ENCODE measurements at regions not wholly inside any gene's neighbourhood (a gene's known extent, or its start where the extent isn't known, plus 50 kb on each side); places are given as distances from the start of the nearest gene placed in this dataset.
"Not testable (repeated sequence)": the region's sequence is repeated elsewhere in the genome, so short reads cannot be mapped to it uniquely, and the experiment has no call there.

- no peaks in the 10 kb centered on the region for H3K36me3 ChIP-seq (ENCODE audit: low read depth)
- TF ChIP-seq, protein P1, sequence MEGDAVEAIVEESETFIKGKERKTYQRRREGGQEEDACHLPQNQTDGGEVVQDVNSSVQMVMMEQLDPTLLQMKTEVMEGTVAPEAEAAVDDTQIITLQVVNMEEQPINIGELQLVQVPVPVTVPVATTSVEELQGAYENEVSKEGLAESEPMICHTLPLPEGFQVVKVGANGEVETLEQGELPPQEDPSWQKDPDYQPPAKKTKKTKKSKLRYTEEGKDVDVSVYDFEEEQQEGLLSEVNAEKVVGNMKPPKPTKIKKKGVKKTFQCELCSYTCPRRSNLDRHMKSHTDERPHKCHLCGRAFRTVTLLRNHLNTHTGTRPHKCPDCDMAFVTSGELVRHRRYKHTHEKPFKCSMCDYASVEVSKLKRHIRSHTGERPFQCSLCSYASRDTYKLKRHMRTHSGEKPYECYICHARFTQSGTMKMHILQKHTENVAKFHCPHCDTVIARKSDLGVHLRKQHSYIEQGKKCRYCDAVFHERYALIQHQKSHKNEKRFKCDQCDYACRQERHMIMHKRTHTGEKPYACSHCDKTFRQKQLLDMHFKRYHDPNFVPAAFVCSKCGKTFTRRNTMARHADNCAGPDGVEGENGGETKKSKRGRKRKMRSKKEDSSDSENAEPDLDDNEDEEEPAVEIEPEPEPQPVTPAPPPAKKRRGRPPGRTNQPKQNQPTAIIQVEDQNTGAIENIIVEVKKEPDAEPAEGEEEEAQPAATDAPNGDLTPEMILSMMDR (IDR thresholded peaks at IDR 0.05): no peak
- ATAC-seq (no peak), DNase-seq (no peak)
- no peaks in the 10 kb centered on the region for H3K9me3 ChIP-seq
- no peak overlapping the region for H3K4me3 ChIP-seq
- H3K4me1 ChIP-seq (ENCODE audit: low read depth): no peaks in the 10 kb centered on the region
- intact Hi-C loops (cut with DNase I, micrococcal nuclease): no loop called here
These were observed 554.0 kb upstream of the ARRDC3 start for GRCh38 chr5:91937121-91937520.

DNA sequence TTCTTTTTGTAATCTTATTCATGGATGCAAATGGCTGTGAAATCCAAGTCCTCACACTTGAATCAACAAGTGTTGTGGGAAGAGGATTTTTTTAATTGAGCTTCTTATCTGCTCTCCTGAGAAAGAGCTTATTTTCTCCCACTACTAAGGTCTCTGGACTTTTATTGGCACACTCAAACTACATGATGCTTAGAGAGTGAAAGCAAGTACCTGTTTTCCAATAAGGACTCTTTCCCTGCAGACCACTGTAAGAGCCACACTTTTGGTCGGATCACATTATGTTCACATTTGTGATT is 546.4 kb upstream of the ARRDC3 start:
- no peak for ATAC-seq
- TF ChIP-seq, protein P1 (IDR thresholded peaks at IDR 0.05): no peak
- no peaks in the 10 kb centered on the region for H3K9me3 ChIP-seq
- no peak overlapping the region for H3K4me3 ChIP-seq
- intact Hi-C loops (cut with DNase I, micrococcal nuclease): no loop called here
- no peaks in the 10 kb centered on the region for H3K36me3 ChIP-seq (ENCODE audit: low read depth)
- H3K4me1 ChIP-seq (ENCODE audit: low read depth): no peaks in the 10 kb centered on the region
- no peak for DNase-seq

GRCh38 chr5:91928754-91929521 is 545.8 kb upstream of the ARRDC3 start:
- DNase-seq: no peak
- H3K36me3 ChIP-seq (ENCODE audit: low read depth): no peaks in the 10 kb centered on the region
- TF ChIP-seq, protein P1 (IDR thresholded peaks at IDR 0.05): no peak
- intact Hi-C loops (cut with DNase I, micrococcal nuclease): no loop called here
- ATAC-seq: no peak
- no peaks in the 10 kb centered on the region for H3K4me1 ChIP-seq (ENCODE audit: low read depth)
- no peaks in the 10 kb centered on the region for H3K9me3 ChIP-seq
- no peak overlapping the region for H3K4me3 ChIP-seq

- no peak for DNase-seq
- TF ChIP-seq, protein P1 (IDR thresholded peaks at IDR 0.05): no peak
- no peak for ATAC-seq
- Histone ChIP-seq H3K9me3 (no peaks in the 10 kb centered on the region), H3K36me3 (ENCODE audit: low read depth) (no peaks in the 10 kb centered on the region), H3K4me1 (ENCODE audit: low read depth) (no peaks in the 10 kb centered on the region), H3K4me3 (no peak overlapping the region)
- intact Hi-C loops (cut with DNase I, micrococcal nuclease): no loop called here
These were observed 544.3 kb upstream of the ARRDC3 start for GRCh38 chr5:91927439-91927838.

- DNase-seq: no peak
- no peak for ATAC-seq
- TF ChIP-seq, protein P1 (IDR thresholded peaks at IDR 0.05): no peak
- intact Hi-C loops (cut with DNase I, micrococcal nuclease): no loop called here
- no peak overlapping the region for H3K4me3 ChIP-seq
- H3K36me3 ChIP-seq (ENCODE audit: low read depth): no peaks in the 10 kb centered on the region
- no peaks in the 10 kb centered on the region for H3K9me3 ChIP-seq
- H3K4me1 ChIP-seq (ENCODE audit: low read depth): no peaks in the 10 kb centered on the region
These were observed 542.1 kb upstream of the ARRDC3 start for GRCh38 chr5:91925249-91925648.

DNA sequence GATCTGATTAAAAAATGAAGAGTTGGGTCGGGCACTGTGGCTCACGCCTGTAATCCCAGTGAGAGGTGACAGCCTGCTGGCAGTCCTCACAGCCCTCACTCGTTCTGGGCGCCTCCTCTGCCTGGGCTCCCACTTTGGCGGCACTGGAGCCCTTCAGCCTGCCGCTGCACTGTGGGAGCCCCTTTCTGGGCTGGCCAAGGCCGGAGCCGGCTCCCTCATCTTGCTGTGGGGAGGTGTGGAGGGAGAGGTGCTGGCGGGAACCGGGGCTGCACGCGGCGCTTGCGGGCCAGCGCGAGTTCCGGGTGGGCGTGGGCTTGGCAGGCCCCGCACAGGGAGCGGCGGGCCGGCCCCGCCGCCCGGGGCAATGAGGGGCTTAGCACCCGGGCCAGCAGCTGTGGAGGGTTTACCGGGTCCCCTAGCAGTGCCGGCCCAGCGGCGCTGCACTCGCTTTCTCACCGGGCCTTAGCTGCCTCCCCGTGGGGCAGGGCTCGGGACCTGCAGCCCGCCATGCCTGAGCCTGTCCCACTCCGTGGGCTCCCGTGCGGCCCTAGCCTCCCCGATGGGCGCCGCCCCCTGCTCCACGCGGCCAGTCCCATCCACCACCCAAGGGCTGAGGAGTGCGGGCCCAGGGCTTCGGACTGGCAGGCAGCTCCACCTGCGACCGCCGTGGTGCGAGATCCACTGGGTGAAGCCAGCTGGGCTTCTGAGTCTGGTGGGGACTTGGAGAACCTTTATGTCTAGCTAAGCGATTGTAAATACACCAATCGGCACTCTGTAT is 534.1 kb upstream of the ARRDC3 start:
- ATAC-seq; intact Hi-C loops (cut with DNase I, micrococcal nuclease); H3K9me3 ChIP-seq; H3K36me3 ChIP-seq (ENCODE audit: low read depth); H3K4me3 ChIP-seq; H3K4me1 ChIP-seq (ENCODE audit: low read depth): not testable (repeated sequence)
- DNase-seq: peak in 1 of 3 donors; percentile 31

All from mucosa of descending colon (tissue), 3 donors.